GM10248 (cell line): ENCODE measurements at regions not wholly inside any gene's neighbourhood (a gene's known extent, or its start where the extent isn't known, plus 50 kb on each side); places are given as distances from the start of the nearest gene placed in this dataset.

Experiments used
- CTCF ChIA-PET: fragments of 300-600 bp; sonication (Branson Sonifier 250); formaldehyde crosslinking; extraction: SDS; loops from one replicate; lab custom pipeline; 2021; ENCODE audit warnings: antibody characterized with exemption; lab: Yijun Ruan, JAX
- POLR2A ChIA-PET: fragments of 350-650 bp; sonication (Branson Sonifier 250); formaldehyde crosslinking; extraction: SDS; loops from one replicate; lab custom pipeline; 2020; ENCODE audit warnings: antibody characterized with exemption; lab: Yijun Ruan, JAX
- DNase-seq: peaks from one replicate; pipeline ENCODE4 v3.0.0; 2012; ENCODE audit errors: extremely low spot score
- CTCF ChIP-seq: IDR thresholded peaks from 2 replicates; pipeline ENCODE4 v1.5.1; 2012; ENCODE audit warnings: mild to moderate bottlenecking, low read depth; ENCODE audit errors: extremely low read depth, missing control alignments, control extremely low read depth

- TF ChIP-seq CTCF, result peak; percentile 32
- peak; percentile 47 for DNase-seq
- CTCF ChIA-PET, result interaction anchor here (1.0 to 3.5 kb wide), 6 partner anchors 9 to 481 kb away, joined by 3 to 28 read pairs (median 4); no protein-coding TSS in a partner anchor
- POLR2A ChIA-PET, result no interaction called here
Measured at GRCh38 chr13:111429064-111429558, 108.7 kb downstream of the TEX29 start.

DNA sequence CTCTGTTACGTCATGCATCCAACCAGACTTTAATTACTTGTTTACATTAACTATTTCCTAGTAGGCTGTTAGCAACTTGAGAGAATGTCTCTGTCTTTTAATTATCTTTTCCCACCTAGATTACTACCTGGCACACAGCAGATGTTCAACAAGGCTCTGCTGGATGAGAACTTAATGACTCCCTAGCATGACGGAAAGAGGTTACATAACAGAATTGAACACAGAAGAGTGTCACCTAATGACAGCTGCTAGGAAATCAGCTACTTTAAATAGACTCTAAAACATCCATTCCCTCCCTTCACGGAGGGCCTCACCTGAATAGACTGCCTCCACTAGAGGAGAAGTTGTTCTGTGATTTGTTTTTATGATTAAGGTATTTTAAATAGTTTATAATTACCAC, 110.8 kb downstream of the TEX29 start:
- no peak for DNase-seq
- CTCF ChIA-PET, result no interaction called here
- TF ChIP-seq CTCF, result no peak
- POLR2A ChIA-PET, result no interaction called here

GRCh38 chr13:111434578-111435159, 114.2 kb downstream of the TEX29 start:
- ChIA-PET CTCF (no interaction called here), POLR2A (no interaction called here)
- TF ChIP-seq CTCF, result no peak
- DNase-seq, result no peak

GRCh38 chr13:111436446-111436845, 116.0 kb downstream of the TEX29 start:
- DNase-seq, result no peak
- TF ChIP-seq CTCF, result no peak
- ChIA-PET CTCF (interaction anchor here (5.0 kb wide), 1 partner anchor 8 kb away, joined by 28 read pairs; no protein-coding TSS in a partner anchor), POLR2A (no interaction called here)

GRCh38 chr13:111437417-111437816, 117.0 kb downstream of the TEX29 start:
- no peak for DNase-seq
- ChIA-PET CTCF (interaction anchor here (1.0 to 5.0 kb wide), 2 partner anchors 9 to 370 kb away, joined by 3 to 28 read pairs; no protein-coding TSS in a partner anchor), POLR2A (no interaction called here)
- no peak for TF ChIP-seq CTCF

DNA sequence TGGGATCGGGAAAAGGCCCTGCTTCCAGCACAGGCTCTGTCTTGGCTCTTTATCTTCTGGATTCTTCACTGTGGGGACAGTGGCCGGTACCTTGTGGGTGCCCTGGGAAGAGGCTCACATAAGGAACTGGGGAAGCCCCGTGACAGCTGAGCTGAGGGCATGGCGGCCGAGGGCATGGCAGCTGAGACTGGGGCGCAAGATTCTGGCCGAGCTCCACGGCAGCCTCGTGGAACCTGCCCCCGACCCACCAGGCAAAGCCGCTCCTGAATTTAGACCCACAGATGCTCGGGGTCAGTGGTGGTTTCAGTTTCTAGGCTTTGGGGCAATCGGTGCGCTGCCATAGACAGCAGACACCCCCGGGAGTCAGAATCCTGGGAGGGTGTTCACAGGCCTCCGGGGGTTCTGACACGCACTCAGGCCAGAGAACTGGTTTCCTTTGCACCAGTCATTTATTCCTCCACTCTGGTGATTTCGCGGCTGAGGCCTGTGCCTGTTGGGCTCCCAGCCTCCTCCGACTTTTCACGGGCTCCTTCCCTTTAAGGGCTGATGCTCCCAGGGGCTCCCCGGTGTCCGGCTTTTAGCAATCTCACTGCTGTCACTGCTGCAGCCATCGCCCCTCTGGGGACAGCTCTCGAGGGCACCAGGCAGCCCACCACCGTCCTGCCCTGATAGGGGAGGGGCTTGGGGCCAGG, 117.6 kb downstream of the TEX29 start:
- CTCF ChIA-PET, result interaction anchor here (1.0 to 5.0 kb wide), 2 partner anchors 10 to 371 kb away, joined by 3 to 28 read pairs; no protein-coding TSS in a partner anchor
- POLR2A ChIA-PET, result no interaction called here
- no peak for DNase-seq
- no peak for TF ChIP-seq CTCF
